GM21717 (cell line): ENCODE measurements at regions not wholly inside any gene's neighbourhood (a gene's known extent, or its start where the extent isn't known, plus 50 kb on each side); places are given as distances from the start of the nearest gene placed in this dataset.

ENCODE experiments used
- ATAC-seq: cut with Tn5 transposase; IDR thresholded peaks from one replicate; pipeline ENCODE4 v1.9.1; 2021; ENCODE audit warnings: mild to moderate bottlenecking, moderate library complexity; ENCODE audit not compliant: unreplicated experiment

DNA sequence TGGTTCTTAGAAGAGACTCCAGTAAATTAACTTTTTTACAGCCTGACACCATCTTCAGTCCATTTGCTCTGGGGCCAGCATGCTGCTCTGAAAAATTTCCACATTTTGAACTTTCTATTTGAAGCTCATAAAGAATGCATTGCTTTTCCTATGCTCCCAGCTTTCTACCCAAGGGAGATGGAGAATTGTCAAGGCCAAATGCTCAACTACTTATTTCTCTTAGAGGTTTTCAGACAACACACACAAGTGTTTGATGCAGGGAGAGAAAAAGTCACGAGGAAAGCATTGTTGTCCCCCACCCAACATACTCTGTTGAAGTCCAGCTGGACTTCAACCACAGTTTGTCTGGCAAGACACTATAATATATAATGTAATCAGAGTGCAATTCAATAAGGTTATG lies 100.3 kb upstream of the CADPS start:
- no peak for ATAC-seq

GRCh38 chr3:62981962-62982361 lies 106.7 kb upstream of the CADPS start:
- no peak for ATAC-seq

GRCh38 chr3:62982795-62983455 lies 107.7 kb upstream of the CADPS start:
- no peak for ATAC-seq

GRCh38 chr3:62986061-62986460 lies 110.8 kb upstream of the CADPS start:
- no peak for ATAC-seq

GRCh38 chr3:62987721-62988120 lies 112.5 kb upstream of the CADPS start:
- ATAC-seq = no peak

GRCh38 chr3:62990704-62991413 lies 115.6 kb upstream of the CADPS start:
- no peak for ATAC-seq

- no peak for ATAC-seq
Observed at GRCh38 chr3:62992520-62992919, 117.3 kb upstream of the CADPS start.

DNA sequence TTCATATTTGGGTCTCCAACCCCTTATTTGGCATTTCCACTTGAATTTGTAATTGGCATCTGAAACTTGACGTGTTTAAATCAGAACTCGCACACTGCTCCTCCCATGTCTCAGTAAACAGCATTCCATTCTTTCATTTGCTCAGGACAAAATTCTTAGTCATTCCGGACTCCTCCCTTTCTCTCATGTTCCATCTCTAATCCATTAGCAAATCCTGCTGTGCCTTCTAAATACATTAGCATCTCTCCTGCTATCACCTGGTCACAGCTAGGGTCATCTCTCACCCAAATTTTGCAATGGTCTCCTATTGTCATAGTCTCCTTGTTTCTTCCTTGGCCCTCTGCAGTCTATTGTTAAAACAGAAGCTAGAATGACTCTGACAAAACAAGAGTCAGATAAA lies 119.9 kb upstream of the CADPS start:
- no peak for ATAC-seq

GRCh38 chr3:62995530-62995929 lies 120.3 kb upstream of the CADPS start:
- ATAC-seq = no peak

GRCh38 chr3:62997369-62997768 lies 122.2 kb upstream of the CADPS start:
- ATAC-seq = no peak

DNA sequence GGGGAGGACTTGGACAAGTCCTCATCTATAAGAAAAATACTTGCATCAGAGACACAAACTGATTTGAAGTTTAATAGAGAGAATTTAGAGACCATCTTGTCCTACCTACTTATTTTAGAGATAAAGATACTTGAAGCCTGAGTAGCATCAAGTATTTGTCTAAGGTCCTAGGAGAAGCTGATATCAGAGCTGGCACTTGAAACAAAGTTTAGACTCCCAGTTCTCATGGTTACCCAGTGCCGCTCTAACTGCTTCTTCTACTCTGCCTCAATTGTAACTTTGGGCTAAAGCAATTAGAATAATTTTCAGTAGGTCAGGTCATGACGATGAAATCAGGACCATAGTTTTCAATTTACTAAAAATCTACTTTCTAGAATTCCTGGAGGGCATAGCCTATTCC lies 123.9 kb upstream of the CADPS start:
- ATAC-seq = no peak

GRCh38 chr3:62999791-63000190 lies 124.6 kb upstream of the CADPS start:
- ATAC-seq = no peak

DNA sequence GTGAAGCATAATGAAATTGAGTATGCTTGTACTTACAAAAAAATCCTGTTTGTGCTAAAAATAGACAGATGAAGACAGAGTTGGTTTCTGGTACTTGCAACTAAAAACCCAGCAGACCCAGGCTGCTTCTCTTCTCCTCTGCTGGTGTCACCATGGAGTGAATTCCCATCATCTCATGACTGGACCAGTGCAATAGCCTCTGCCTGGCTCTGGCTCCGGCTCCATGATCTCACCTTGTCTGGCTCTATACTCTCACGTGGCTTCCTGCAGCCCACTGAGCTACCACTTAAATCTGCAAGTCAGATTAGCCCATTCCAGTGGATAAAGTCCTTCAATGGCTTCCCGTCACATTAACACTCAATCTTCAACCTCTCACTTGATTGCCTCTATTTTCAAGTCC lies 129.2 kb upstream of the CADPS start:
- no peak for ATAC-seq

- no peak for ATAC-seq
Observed at GRCh38 chr3:63015614-63016309, 140.5 kb upstream of the CADPS start.

- ATAC-seq = no peak
Observed at GRCh38 chr3:63022114-63022513, 146.9 kb upstream of the CADPS start.

DNA sequence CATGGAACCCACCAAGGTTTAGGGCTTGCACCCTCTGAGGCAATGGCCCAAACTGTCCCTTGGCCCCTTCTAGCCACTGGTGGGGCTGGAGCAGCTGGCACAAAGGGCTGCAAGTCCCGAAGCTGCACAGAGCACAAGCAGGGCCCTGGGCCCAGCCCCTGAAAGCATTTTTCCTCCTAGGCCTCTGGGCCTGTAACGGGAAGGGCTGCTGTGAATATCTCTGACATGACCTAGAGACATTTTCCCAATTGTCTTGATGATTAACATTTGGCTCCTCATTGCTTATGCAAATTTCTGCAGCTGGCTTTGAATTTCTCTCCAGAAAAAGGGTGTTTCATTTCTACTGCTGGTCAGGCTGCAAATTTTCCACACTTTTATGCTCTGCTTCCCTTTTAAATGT lies 151.5 kb upstream of the CADPS start:
- ATAC-seq = no peak

- no peak for ATAC-seq
Observed at GRCh38 chr3:63029326-63029725, 154.1 kb upstream of the CADPS start.

DNA sequence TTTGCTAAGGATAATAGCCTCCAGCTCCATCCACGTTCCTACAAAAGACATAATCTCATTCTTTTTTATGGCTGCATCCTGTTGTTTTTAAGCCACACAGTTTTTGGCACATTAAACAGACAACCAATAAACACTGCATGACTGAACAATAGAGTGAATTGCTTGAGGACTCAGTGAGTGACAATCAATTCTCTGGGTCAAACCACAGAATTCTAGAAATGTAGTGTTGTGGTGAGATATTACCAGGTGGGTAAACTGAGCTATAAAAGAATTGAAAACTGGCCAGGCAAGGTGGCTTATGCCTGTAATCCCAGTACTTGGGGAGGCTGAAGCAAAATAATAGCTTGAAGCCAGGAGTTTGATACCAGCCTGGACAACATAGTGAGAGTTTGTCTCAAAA lies 154.7 kb upstream of the CADPS start:
- ATAC-seq = no peak

DNA sequence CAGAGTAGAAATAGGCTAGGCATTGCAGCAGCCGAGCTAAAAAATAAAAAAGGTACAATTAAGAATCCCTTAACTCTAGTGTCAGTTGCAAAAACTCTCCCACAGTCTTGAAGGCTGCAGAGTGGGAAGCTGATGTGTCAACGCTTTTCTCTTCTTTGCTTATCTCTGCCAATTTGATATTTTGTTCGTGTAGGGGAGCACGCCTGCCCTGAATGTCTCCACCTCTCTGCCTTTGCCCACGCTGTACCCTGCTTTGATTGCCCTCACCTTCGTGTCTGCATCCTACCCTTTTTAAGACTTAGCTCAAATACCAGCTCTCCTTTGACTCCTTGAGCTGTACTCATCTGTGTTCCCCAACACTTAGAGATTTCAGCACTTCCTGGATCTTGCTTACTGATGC lies 155.4 kb upstream of the CADPS start:
- no peak for ATAC-seq

DNA sequence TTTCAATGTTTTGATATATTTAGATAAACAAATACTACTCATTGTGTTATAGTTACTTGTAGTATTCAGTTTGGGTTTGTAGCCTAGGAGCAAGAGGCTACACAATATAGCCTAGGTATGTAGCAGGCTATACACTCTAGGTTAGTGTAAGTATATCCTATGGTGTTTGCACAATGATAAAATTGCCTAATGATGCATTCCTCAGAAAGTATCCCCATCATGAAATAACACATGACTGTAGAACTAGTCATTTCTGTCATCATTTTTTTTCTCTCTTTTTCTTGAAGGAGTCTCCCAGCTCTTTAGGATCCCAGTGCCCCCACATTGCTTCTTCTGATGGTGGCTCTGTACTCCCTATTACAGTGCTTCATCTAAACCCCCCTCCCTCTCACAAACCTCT lies 157.7 kb upstream of the CADPS start:
- ATAC-seq = no peak

DNA sequence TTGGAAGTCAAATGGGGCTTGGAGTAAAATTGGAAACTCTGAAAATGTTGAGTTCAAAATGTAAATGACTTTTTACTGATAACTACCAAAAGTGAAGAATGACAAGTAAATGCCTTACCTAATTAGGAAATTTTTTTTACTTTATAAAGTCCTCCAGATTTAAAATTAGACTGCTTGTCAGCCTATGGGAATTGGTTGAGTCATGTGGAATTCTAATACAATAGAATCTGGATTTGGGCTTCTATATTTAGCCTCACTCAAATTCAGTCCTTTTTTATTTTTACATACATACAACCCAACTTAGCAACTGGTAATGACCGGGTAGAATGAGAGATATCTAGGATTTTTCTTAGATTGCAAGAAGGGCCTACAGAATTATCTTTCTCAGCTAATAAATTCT lies 158.9 kb upstream of the CADPS start:
- no peak for ATAC-seq

DNA sequence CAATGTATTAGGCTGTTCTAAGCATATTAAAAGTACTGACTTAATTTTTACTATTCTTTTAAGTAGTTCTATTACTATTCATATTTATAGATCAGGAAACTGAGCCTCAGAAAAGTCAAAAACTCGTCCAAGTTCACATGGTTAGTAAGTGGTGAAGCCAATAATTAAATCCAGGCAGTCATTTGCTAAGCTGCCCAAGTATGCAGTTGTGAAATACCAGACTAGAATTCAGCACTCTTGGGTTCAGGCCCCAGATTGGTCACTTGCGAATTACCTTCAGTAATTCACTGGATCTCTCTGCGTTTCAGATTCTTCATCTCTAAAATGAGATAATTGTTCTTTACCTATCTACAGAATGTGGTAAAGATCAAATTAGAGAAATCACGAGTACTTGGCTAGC lies 161.9 kb upstream of the CADPS start:
- ATAC-seq = no peak
